Testis (tissue), 2 donors: ENCODE measurements at regions not wholly inside any gene's neighbourhood (a gene's known extent, or its start where the extent isn't known, plus 50 kb on each side); places are given as distances from the start of the nearest gene placed in this dataset.

Experiments
- DNase-seq: peaks from one replicate; pipeline ENCODE4 v3.0.0-alpha.2; 2019
- H3K27ac ChIP-seq, 2 donors: fragments of 200-600 bp; sonication (generic); one replicate each; pipeline ENCODE4 v1.5.1; 2019
- H3K27me3 ChIP-seq: fragments of 200-600 bp; sonication (generic); one replicate; pipeline ENCODE4 v1.5.1; 2019
- H3K36me3 ChIP-seq: fragments of 200-600 bp; sonication (generic); one replicate; pipeline ENCODE4 v1.5.1; 2017; ENCODE audit warnings: low read depth; ENCODE audit errors: missing control alignments
- H3K4me1 ChIP-seq: fragments of 200-600 bp; sonication (generic); one replicate; pipeline ENCODE4 v1.5.1; 2019
- H3K4me3 ChIP-seq, 2 donors: fragments of 200-600 bp; sonication (generic); one replicate each; pipeline ENCODE4 v1.5.1; 2017 to 2019
- H3K9me3 ChIP-seq: fragments of 200-600 bp; sonication (generic); one replicate; pipeline ENCODE4 v1.5.1; 2017
- CTCF ChIP-seq, 3 experiments: fragments of 450-650 bp in 2 of 3; fragments of 200-600 bp in 1 of 3; sonication (generic) in 1 of 3; IDR thresholded peaks; one replicate each; pipeline ENCODE4 v1.5.1; 2016 to 2019; ENCODE audit warnings: antibody characterized with exemption in 3 of 3, mild to moderate bottlenecking in 2 of 3, moderate library complexity in 1 of 3
- POLR2A ChIP-seq: fragments of 450-650 bp; IDR thresholded peaks from one replicate; pipeline ENCODE4 v1.6.1; 2017; ENCODE audit warnings: antibody characterized with exemption, mild to moderate bottlenecking, moderate library complexity
- WGBS, 2 donors: methylation state at CpG; one replicate each; pipeline ENCODE4 v1.1.5; 2018; 5-methylcytosine and 5-hydroxymethylcytosine counted together
- intact Hi-C: fragments of 100-400 bp; cut with DNase I; formaldehyde crosslinking; loops from one replicate; pipeline ENCODE4 v1.15.1; 2023; ENCODE audit warnings: low total_unique reads

GRCh38 chrX:81996166-81996565, 794.3 kb downstream of the SH3BGRL start:
- Histone ChIP-seq H3K27ac (no peak overlapping the region), H3K27me3 (no peaks in the 10 kb centered on the region), H3K4me3 (no peak overlapping the region), H3K9me3 (no peaks in the 10 kb centered on the region), H3K4me1 (no peaks in the 10 kb centered on the region), H3K36me3 (no peaks in the 10 kb centered on the region)
- intact Hi-C loops: no loop called here
- TF ChIP-seq CTCF (IDR thresholded peaks at IDR 0.05): no peak
- 60 to 78% methylated on average over 1 to 5 of the region's 5 CpGs for WGBS, 2 donors
- DNase-seq: no peak

- no peak for DNase-seq
- Histone ChIP-seq H3K36me3 (no peaks in the 10 kb centered on the region), H3K4me3 (no peak overlapping the region), H3K9me3 (no peaks in the 10 kb centered on the region), H3K4me1 (no peaks in the 10 kb centered on the region), H3K27ac (no peak overlapping the region), H3K27me3 (no peaks in the 10 kb centered on the region)
- intact Hi-C loops: no loop called here
- WGBS, 2 donors: 69 to 76% methylated on average over 8 to 9 of the region's 10 CpGs
- no peak for TF ChIP-seq POLR2A
- TF ChIP-seq CTCF (IDR thresholded peaks at IDR 0.05): no peak
Measured at GRCh38 chrX:82029571-82030218, 827.8 kb downstream of the SH3BGRL start.

- no peak overlapping the region for H3K4me3 ChIP-seq
- no peaks in the 10 kb centered on the region for H3K27me3 ChIP-seq
- no peak for TF ChIP-seq POLR2A
- TF ChIP-seq CTCF (IDR thresholded peaks at IDR 0.05): no peak
- no peaks in the 10 kb centered on the region for H3K36me3 ChIP-seq
- no peak overlapping the region for H3K27ac ChIP-seq
- 55 to 69% methylated on average over 1 of the region's 1 CpG for WGBS, 2 donors
- intact Hi-C loops: no loop called here
- no peaks in the 10 kb centered on the region for H3K9me3 ChIP-seq
- DNase-seq: no peak
- H3K4me1 ChIP-seq: no peaks in the 10 kb centered on the region
Measured at GRCh38 chrX:82031250-82031649, 829.3 kb downstream of the SH3BGRL start.

- intact Hi-C loops: no loop called here
- DNase-seq: no peak
- 87 to 100% methylated on average over 3 of the region's 3 CpGs for WGBS, 2 donors
- no peaks in the 10 kb centered on the region for H3K9me3 ChIP-seq
- no peak overlapping the region for H3K27ac ChIP-seq
- H3K4me3 ChIP-seq: no peak overlapping the region
- no peaks in the 10 kb centered on the region for H3K36me3 ChIP-seq
- no peaks in the 10 kb centered on the region for H3K27me3 ChIP-seq
- TF ChIP-seq CTCF (IDR thresholded peaks at IDR 0.05): no peak
- TF ChIP-seq POLR2A: no peak
- H3K4me1 ChIP-seq: no peaks in the 10 kb centered on the region
Measured at GRCh38 chrX:82038793-82039192, 836.9 kb downstream of the SH3BGRL start.

GRCh38 chrX:82041034-82041433, 839.1 kb downstream of the SH3BGRL start:
- Histone ChIP-seq H3K9me3 (no peaks in the 10 kb centered on the region), H3K27me3 (no peaks in the 10 kb centered on the region), H3K27ac (no peak overlapping the region), H3K36me3 (no peaks in the 10 kb centered on the region), H3K4me3 (no peak overlapping the region), H3K4me1 (no peaks in the 10 kb centered on the region)
- TF ChIP-seq CTCF (IDR thresholded peaks at IDR 0.05): no peak
- no peak for TF ChIP-seq POLR2A
- 81 to 82% methylated on average over 3 of the region's 3 CpGs for WGBS, 2 donors
- intact Hi-C loops: no loop called here
- no peak for DNase-seq
